ENCODE measurements at regions not wholly inside any gene's neighbourhood (a gene's known extent, or its start where the extent isn't known, plus 50 kb on each side); places are given as distances from the start of the nearest gene placed in this dataset.
A peak's percentile ranks its signal among the peaks of the same experiment; 100 is the strongest.

DNA sequence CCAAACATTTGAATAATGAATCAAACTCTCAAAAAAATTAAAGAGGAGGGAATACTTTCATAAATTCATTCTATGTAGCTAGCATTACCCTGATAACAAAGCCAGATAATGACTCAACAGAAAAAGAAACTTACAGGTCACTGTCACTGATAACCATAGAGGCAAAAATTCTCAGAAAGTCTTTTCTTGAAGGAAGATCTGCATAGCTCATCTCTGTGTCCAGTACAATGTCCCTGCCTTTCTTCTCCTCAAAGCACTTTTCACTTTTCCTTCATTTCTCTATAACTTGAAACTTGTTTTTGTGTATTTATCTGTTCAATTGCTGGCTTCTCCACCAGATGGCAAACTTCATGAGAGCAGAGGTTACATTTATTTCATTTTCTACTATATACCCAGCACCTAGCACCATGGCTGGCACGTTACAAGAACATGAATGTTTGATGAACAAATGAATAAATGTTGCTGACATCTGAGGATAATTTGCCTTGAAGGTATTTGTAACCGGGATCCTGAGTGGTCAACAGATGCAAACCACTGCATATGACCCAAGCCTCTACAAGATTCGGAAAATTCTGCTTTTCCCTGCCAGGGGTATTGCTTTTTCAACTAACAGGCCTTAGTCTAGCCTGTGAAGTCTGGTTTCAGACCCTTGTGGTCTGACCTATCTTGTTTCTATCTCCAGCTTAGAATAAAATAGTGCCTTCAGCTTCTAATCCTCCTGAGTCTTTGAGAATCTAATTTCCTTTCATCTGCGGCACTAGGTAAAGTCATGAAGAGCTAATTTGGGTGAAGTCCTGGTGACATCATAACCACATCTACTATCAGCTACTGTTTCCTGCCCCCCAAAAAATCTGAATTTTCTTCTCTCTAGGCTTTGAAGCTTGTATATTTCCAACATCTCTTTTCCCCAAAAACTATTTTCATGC, 52.5 kb upstream of the ANTXR2 start:
- TF ChIP-seq, protein P1, sequence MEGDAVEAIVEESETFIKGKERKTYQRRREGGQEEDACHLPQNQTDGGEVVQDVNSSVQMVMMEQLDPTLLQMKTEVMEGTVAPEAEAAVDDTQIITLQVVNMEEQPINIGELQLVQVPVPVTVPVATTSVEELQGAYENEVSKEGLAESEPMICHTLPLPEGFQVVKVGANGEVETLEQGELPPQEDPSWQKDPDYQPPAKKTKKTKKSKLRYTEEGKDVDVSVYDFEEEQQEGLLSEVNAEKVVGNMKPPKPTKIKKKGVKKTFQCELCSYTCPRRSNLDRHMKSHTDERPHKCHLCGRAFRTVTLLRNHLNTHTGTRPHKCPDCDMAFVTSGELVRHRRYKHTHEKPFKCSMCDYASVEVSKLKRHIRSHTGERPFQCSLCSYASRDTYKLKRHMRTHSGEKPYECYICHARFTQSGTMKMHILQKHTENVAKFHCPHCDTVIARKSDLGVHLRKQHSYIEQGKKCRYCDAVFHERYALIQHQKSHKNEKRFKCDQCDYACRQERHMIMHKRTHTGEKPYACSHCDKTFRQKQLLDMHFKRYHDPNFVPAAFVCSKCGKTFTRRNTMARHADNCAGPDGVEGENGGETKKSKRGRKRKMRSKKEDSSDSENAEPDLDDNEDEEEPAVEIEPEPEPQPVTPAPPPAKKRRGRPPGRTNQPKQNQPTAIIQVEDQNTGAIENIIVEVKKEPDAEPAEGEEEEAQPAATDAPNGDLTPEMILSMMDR (IDR thresholded peaks at IDR 0.05; ENCODE audit: low read length) = peak; percentile 51
- no peak for TF ChIP-seq EZH2 (optimal IDR thresholded peaks at IDR 0.05; ENCODE audit: low read depth, low read length)

Data from MM.1S (cell line).